Renal cortical epithelial cell (primary cell): ENCODE measurements at regions not wholly inside any gene's neighbourhood (a gene's known extent, or its start where the extent isn't known, plus 50 kb on each side); places are given as distances from the start of the nearest gene placed in this dataset.

ENCODE experiments used
- DNase-seq: peaks from one replicate; pipeline ENCODE4 v3.0.0-alpha.2; 2011; ENCODE audit warnings: low read depth

- DNase-seq = no peak
These were observed 87.2 kb downstream of the CTAGE1 start for GRCh38 chr18:22330508-22330907.

GRCh38 chr18:22325396-22325795 is 92.3 kb downstream of the CTAGE1 start:
- DNase-seq = no peak

DNA sequence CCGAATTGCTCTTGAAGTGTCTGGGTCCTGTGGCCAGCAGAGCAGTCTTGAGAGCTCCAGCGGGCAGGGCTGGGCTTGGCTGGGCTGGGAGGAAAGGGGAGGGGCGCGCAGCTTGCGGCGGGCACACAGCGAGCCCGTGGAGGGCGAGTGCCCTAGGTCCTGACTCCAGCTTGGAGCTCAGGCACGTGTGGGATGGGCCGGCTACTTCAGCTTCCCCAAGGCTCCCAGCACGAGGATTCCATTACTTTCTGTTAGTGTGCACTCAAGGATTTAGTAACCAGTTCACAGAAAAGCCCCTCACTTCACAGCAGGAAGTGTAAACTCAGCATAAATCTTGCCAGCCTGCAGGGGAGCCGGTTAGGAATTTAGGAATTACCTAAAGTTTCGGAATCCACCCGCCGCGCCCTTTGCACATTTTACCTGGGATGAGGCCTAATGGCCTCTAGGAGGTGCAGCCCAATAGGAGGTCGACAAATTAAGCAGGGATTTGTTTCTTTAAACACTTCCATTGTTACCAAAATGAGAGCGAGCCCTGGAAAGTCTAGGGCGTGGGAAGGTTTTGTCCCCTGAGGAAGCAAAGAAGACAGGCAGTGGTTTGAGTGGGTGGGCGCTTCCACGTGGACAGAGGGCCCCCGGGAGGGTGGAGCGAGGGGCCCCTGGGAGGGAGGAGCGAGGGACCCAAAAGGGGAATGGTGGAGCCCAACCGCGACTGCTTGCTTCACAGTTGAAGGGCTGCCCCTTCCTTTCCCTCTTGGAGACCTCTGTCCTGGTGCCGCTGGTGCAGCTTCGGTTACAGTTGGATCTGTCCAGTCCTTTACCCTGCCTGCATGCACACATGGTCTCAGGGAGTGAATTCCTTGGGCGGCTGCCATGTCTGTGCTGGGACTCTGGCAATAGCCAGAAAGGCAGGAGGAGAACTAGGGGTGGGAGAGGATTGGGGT is 93.3 kb downstream of the CTAGE1 start:
- peak; percentile 29 for DNase-seq

DNA sequence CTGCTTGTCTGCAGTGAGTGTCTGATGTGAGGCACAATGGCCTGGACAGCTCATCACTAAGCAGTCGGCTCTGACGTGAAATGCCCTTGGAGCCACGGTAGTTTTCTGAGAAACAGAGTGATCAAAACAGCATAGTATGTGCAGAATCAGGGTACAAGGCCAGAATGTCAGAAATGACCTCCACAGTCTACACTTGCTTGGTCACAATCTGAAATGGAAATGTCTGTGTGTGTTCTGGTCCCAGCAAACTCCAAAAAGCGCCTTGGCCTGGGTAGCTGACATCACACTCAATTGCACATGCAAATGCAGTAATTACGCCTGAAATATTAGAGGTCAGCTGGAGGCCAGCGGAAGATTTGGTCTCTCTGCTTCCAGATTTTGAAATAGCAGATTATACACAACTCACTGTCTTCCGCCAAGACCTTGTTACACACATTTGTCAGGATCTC is 95.4 kb downstream of the CTAGE1 start:
- DNase-seq = no peak

DNA sequence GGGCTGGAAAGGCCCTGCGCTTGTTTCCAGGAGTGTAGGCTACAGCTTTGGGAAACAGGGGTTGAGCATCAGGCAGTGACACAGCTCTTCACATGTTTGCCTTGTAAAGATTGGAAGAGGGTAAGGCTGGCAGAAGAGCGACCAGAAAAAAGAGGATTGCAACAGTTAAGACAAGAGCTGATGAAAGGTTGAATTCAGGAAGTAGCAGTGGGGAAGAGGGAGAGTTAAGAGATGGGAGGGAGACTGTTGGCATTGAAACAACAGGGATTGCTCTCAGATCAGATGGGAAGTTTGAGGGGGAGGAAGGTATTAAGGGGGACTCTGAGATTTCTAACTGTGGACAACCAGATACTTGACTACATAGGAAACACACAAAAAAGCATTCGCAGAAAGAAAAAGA is 96.9 kb downstream of the CTAGE1 start:
- DNase-seq = no peak

DNA sequence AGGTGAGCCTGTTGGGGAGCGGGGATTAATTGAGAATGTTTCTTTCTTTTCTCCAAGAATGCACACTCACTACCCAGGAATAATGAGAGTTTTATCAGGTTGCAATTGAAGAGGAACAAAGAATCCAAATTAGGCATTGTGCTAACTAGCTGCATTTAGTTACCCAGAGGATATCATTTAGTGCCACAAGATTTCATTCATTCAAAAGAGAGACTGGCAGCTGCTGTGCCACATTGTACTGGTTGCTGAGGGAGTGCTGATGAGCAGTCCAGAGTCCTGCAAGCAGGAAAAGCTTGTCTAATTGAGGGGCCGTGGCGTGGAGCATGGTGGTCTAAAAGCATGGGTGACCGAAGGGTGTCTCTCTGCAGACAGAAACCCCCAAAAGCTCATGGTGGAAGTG is 97.6 kb downstream of the CTAGE1 start:
- DNase-seq = no peak

- DNase-seq = no peak
These were observed 98.8 kb downstream of the CTAGE1 start for GRCh38 chr18:22318745-22319407.

GRCh38 chr18:22314420-22314819 is 103.3 kb downstream of the CTAGE1 start:
- DNase-seq = no peak

GRCh38 chr18:22314001-22314400 is 103.7 kb downstream of the CTAGE1 start:
- no peak for DNase-seq

GRCh38 chr18:22311301-22311700 is 106.4 kb downstream of the CTAGE1 start:
- DNase-seq = no peak

DNA sequence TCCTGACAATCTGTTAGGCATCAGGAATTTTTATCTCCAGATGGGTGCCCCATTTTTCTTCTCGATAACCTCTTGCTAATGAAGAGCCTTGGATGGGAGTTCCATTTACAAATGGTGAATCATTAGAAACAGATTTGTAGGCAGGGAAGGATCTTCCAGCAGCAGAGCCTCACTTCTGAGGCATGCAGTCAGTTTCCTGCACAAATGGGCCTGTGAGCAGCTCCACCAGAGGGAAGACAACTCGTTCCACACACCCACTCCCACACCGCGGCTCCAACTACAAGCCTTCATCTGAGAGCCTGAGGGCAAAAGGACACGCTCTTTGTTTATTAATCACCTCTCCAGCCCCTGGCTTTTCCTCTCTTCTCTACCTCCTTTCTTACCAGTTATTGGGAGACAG is 108.5 kb downstream of the CTAGE1 start:
- DNase-seq = no peak

DNA sequence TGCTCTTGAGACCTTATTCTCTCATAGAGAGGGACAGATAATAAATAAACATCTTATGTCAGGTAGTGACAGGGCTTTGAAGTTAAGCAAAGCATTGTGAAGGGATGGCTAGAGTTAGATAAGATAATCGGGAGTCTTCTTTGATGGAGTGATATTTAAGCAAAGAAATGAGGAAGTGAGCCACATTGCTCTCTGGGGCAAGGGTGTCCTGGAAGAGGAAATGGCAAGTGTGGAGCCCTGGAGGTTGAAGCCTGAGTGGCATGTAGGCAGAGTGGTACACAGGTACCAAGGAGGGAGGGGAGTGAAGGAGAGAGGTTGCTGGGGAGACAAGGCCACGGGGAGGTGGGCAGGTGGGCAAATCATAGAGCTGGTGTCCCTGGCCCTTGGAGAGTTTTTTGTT is 110.2 kb downstream of the CTAGE1 start:
- no peak for DNase-seq

DNA sequence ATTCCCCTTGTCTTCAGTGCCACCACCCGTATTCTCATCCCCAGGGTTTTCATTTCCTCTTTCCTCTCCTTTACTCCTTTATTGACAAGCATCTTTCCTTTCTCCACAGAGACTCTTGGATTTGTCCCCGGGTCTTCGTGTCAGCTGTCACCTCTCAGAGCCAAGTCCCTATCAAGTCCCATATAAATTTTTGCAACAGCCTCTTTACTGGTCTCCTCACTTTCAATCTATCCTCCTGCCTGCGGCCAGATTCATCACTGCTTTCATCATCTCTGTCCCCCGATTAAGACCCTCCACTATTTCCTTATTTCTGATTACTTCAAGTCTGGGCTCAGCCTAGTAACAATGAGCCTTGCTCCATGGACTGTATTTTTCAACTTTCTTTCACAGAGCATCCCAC is 113.8 kb downstream of the CTAGE1 start:
- DNase-seq = no peak

DNA sequence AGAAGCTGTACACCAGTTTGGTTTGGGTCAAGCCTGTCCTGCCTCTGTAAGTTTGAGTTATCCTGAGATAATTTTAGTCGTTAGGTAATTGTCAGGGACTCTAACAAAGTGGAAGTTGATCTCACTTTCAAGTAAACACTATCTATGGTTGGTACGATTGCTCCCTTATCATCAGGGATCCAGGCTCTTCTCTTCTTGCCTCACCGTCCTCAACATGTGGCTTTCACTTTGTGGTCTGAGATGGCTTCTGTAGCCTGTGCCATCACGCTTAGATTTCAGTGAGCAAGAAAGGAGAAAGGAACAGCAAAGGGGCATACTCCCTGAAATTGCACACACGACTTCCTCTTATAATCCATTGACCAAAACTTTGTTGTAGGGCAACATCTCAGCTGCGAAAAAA is 115.6 kb downstream of the CTAGE1 start:
- no peak for DNase-seq

GRCh38 chr18:22300665-22301636 is 116.8 kb downstream of the CTAGE1 start:
- peak; percentile 68 for DNase-seq

- DNase-seq = no peak
These were observed 120.7 kb downstream of the CTAGE1 start for GRCh38 chr18:22297008-22297407.

GRCh38 chr18:22296304-22296703 is 121.4 kb downstream of the CTAGE1 start:
- no peak for DNase-seq

GRCh38 chr18:22293417-22293816 is 124.0 kb downstream of the GATA6 start:
- peak; percentile 82 for DNase-seq

DNA sequence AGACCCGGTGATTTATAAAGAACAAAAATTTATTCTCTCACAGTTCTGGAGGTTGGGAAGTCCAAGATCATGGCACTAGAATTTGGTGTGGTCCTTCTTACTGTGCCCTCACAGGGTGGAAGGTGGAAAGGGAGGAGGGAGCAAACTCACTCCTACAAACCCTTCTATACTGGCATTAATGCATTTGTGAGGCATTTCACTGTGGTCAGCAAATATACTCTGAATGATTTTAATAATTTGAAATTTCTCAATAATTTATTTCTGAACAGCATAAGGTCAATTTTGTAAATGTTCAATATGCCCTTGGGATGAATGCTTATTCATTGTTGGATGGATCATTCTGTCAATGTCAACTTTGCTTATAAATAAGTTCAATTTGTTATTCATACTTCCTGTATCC is 120.6 kb downstream of the GATA6 start:
- DNase-seq = no peak

GRCh38 chr18:22286585-22286984 is 117.2 kb downstream of the GATA6 start:
- DNase-seq = peak; percentile 69

GRCh38 chr18:22285361-22286140 is 116.2 kb downstream of the GATA6 start:
- DNase-seq = peak; percentile 63
